Neural cell (in vitro differentiated cells): ENCODE measurements at regions not wholly inside any gene's neighbourhood (a gene's known extent, or its start where the extent isn't known, plus 50 kb on each side); places are given as distances from the start of the nearest gene placed in this dataset.

ENCODE experiments used
- EP300 ChIP-seq: fragments of 450-650 bp; conservative IDR thresholded peaks from 2 replicates; pipeline ENCODE4 v1.6.1; 2014; ENCODE audit warnings: antibody characterized with exemption, mild to moderate bottlenecking, moderate library complexity; ENCODE audit not compliant: poor library complexity, severe bottlenecking
- EZH2 ChIP-seq: fragments of 200-600, 300-800 bp; shearing (Covaris generic), sonication (generic); IDR thresholded peaks from 2 replicates; pipeline ENCODE4 v1.6.1; 2014; ENCODE audit warnings: antibody characterized with exemption, low read length, borderline replicate concordance, mild to moderate bottlenecking; ENCODE audit not compliant: insufficient read depth, poor library complexity, severe bottlenecking
- POLR2AphosphoS5 ChIP-seq: IDR thresholded peaks from 2 replicates; pipeline ENCODE4 v1.6.1; 2012
- TF ChIP-seq, protein P1 (sequence below): fragments of 450-650 bp; IDR thresholded peaks from 2 replicates; pipeline ENCODE4 v1.5.1; 2014; ENCODE audit warnings: antibody characterized with exemption, mild to moderate bottlenecking, moderate library complexity; ENCODE audit not compliant: poor library complexity, severe bottlenecking

DNA sequence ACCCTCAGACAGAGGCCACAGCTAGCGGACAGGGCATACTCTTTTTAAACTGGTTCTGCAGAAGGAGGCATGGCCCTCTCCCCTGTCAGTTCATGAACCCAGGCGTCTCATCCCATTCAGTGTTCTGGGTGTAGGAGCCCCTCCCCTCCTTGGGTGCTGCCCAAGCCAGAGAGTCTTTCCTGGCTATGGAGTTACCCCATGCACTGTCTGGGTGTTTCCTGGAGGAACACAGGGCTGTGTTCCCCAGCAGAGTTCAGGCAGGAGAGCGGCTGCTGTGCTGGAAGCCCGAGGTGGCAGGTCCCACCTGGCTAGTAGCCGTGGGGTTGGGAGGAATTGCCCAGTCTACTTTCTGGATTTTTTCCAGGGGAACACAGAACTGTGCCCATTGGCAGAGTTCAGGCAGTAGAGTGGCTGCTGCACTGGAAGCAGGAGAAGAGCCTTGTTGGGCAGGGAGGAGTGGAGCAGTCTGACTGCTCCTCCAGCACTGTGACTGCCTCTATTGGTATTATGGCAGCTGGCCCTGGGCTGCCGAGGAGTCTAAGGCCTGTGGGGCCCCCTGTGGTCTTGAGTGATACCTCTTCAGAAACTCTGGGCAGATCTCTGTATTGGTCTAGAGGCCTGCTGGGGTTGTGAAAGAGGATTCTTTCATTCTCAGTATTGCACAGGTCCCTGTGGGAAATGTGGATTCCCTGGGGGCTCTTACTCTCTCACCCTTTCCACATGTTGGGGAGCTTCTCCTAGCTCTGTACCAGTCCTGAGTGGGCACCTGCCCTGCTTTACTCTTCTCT, 168.3 kb downstream of the PCDH20 start:
- no peak for TF ChIP-seq EP300
- no peak for TF ChIP-seq POLR2AphosphoS5
- TF ChIP-seq, protein P1, sequence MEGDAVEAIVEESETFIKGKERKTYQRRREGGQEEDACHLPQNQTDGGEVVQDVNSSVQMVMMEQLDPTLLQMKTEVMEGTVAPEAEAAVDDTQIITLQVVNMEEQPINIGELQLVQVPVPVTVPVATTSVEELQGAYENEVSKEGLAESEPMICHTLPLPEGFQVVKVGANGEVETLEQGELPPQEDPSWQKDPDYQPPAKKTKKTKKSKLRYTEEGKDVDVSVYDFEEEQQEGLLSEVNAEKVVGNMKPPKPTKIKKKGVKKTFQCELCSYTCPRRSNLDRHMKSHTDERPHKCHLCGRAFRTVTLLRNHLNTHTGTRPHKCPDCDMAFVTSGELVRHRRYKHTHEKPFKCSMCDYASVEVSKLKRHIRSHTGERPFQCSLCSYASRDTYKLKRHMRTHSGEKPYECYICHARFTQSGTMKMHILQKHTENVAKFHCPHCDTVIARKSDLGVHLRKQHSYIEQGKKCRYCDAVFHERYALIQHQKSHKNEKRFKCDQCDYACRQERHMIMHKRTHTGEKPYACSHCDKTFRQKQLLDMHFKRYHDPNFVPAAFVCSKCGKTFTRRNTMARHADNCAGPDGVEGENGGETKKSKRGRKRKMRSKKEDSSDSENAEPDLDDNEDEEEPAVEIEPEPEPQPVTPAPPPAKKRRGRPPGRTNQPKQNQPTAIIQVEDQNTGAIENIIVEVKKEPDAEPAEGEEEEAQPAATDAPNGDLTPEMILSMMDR: no peak
- TF ChIP-seq EZH2: no peak
